ENCODE measurements at regions not wholly inside any gene's neighbourhood (a gene's known extent, or its start where the extent isn't known, plus 50 kb on each side); places are given as distances from the start of the nearest gene placed in this dataset.

DNA sequence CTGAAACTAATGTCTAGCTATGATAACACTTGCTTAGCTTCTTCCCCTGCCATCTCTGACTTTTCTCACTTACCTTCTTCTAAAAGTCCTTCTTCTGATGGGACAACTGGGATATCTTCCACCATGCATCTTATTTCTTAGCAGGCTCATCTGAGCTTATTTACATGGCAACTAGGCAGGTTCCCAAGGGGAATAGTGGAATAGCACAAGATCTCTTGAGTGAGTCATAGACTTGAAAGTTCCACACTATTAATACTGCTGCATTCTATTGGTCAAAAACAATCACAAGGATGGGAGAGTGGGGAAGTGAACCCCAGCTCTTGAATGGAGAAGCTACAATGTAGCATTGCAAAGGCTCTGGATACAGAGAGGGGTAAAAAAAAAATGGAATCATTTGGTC lies 142.1 kb downstream of the HAO1 start:
- CTCF ChIA-PET, result interaction anchor here (0.7 kb wide), 1 partner anchor 30 kb away, joined by 3 read pairs; no protein-coding TSS in a partner anchor
- in situ Hi-C loops (cut with MboI; ENCODE audit: low sequenced_read_pairs), result no loop called here
- Histone ChIP-seq H3K4ac (ENCODE audit: low read depth, low read length) (no peak overlapping the region), H3K9ac (ENCODE audit: low read depth, low read length) (no peak overlapping the region), H2AFZ (replicated peaks; ENCODE audit: low read length, poor library complexity) (no peak overlapping the region), H2BK5ac (ENCODE audit: low read depth, low read length, poor library complexity, severe bottlenecking) (no peak overlapping the region), H3K23ac (ENCODE audit: low read depth, low read length) (no peak overlapping the region), H4K20me1 (ENCODE audit: insufficient read depth, low read length) (no peaks in the 10 kb centered on the region), H4K91ac (ENCODE audit: insufficient read depth, low read depth, low read length) (no peak overlapping the region), H3K9me1 (ENCODE audit: insufficient read depth, low read length) (no peaks in the 10 kb centered on the region), H2BK20ac (ENCODE audit: low read depth, low read length) (no peak overlapping the region), H3K27me3 (ENCODE audit: control insufficient read depth, insufficient read depth, low read length) (no peaks in the 10 kb centered on the region), H3K18ac (ENCODE audit: low read depth, low read length) (no peak overlapping the region), H3K4me1 (ENCODE audit: control insufficient read depth, insufficient read depth, low read length) (no peaks in the 10 kb centered on the region), H3K4me2 (ENCODE audit: low read depth, low read length) (no peak overlapping the region), H3K27ac (ENCODE audit: insufficient read depth, low read length) (no peak overlapping the region), H3K9me3 (ENCODE audit: control insufficient read depth, insufficient read depth, low read length) (no peaks in the 10 kb centered on the region), H4K5ac (ENCODE audit: low read depth, low read length) (no peak overlapping the region), H3K36me3 (ENCODE audit: control insufficient read depth, insufficient read depth, low read length) (no peaks in the 10 kb centered on the region), H3K79me1 (ENCODE audit: low read depth in 1 of 2, low read length in 2 of 2) (no peaks in the 10 kb centered on the region), H4K8ac (ENCODE audit: low read depth in 2 of 2, low read length in 2 of 2) (no peak overlapping the region), H3K14ac (replicated peaks; ENCODE audit: low read depth, low read length) (no peak overlapping the region), H2BK15ac (ENCODE audit: low read depth, low read length) (no peak overlapping the region), H3K56ac (ENCODE audit: extremely low read depth, insufficient read depth, low read length) (no peak overlapping the region), H3K4me3 (ENCODE audit: insufficient read depth, low read depth, low read length) (no peak overlapping the region), H2BK120ac (ENCODE audit: low read depth, low read length) (no peak overlapping the region), H2AK5ac (ENCODE audit: low read depth, low read length) (no peak overlapping the region), H2AK9ac (replicated peaks; ENCODE audit: low read depth, low read length, poor library complexity) (no peak overlapping the region)
- POLR2A ChIA-PET (ENCODE audit: unreplicated experiment), result no interaction called here
- dilution Hi-C loops (cut with HindIII; ENCODE audit: low sequenced_read_pairs, unreplicated experiment), result no loop called here
- ATAC-seq (ENCODE audit: low read depth) (no peak), DNase-seq (no peak)
- intact Hi-C loops (cut with micrococcal nuclease), result no loop called here
- TF ChIP-seq CHD1 (IDR thresholded peaks at IDR 0.05; ENCODE audit: low read depth, low read length), result no peak
- no peak for TF ChIP-seq FOS (IDR thresholded peaks at IDR 0.05; ENCODE audit: low read depth, low read length)
- TF ChIP-seq POLR2A (IDR thresholded peaks at IDR 0.05; ENCODE audit: low read depth, low read length), result no peak
- TF ChIP-seq RFX5 (IDR thresholded peaks at IDR 0.05; ENCODE audit: low read depth, low read length), result no peak
- TF ChIP-seq SMC3 (IDR thresholded peaks at IDR 0.05; ENCODE audit: low read depth, low read length), result no peak
- TF ChIP-seq, protein P1, sequence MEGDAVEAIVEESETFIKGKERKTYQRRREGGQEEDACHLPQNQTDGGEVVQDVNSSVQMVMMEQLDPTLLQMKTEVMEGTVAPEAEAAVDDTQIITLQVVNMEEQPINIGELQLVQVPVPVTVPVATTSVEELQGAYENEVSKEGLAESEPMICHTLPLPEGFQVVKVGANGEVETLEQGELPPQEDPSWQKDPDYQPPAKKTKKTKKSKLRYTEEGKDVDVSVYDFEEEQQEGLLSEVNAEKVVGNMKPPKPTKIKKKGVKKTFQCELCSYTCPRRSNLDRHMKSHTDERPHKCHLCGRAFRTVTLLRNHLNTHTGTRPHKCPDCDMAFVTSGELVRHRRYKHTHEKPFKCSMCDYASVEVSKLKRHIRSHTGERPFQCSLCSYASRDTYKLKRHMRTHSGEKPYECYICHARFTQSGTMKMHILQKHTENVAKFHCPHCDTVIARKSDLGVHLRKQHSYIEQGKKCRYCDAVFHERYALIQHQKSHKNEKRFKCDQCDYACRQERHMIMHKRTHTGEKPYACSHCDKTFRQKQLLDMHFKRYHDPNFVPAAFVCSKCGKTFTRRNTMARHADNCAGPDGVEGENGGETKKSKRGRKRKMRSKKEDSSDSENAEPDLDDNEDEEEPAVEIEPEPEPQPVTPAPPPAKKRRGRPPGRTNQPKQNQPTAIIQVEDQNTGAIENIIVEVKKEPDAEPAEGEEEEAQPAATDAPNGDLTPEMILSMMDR (conservative IDR thresholded peaks at IDR 0.05; ENCODE audit: low read depth, low read length), result no peak
- TF ChIP-seq, protein P2, sequence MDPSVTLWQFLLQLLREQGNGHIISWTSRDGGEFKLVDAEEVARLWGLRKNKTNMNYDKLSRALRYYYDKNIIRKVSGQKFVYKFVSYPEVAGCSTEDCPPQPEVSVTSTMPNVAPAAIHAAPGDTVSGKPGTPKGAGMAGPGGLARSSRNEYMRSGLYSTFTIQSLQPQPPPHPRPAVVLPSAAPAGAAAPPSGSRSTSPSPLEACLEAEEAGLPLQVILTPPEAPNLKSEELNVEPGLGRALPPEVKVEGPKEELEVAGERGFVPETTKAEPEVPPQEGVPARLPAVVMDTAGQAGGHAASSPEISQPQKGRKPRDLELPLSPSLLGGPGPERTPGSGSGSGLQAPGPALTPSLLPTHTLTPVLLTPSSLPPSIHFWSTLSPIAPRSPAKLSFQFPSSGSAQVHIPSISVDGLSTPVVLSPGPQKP (IDR thresholded peaks at IDR 0.05; ENCODE audit: borderline replicate concordance, low read depth, low read length), result no peak
- TF ChIP-seq MAFK (IDR thresholded peaks at IDR 0.05; ENCODE audit: low read depth, low read length), result no peak
- TF ChIP-seq MAZ (IDR thresholded peaks at IDR 0.05; ENCODE audit: borderline replicate concordance, low read depth, low read length), result no peak
- BruUV-seq (replicated peaks), result no TSS peak
